ENCODE measurements at regions not wholly inside any gene's neighbourhood (a gene's known extent, or its start where the extent isn't known, plus 50 kb on each side); places are given as distances from the start of the nearest gene placed in this dataset.
"Not testable (repeated sequence)": the region's sequence is repeated elsewhere in the genome, so short reads cannot be mapped to it uniquely, and the experiment has no call there.

DNA sequence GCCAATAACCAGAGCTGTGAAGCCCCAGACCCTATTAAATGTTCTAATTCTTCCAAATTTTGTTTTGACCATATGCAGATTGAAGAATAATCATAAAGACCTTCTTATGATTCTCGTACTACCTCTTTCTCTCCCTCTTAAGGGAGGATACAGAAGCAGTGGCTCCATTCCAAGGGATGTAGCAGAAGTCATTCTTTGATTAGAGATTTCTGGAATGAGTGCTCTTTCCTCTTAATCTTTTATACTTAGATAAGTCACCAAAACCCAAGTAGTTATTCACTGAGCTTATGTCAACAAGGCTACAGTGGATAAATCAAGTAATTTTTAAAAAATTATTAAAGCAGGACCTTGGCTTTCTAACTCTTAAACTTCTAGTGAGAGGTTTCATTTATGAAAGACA is 266.0 kb upstream of the STXBP5 start:
- POLR2A ChIA-PET, result no interaction called here
- Histone ChIP-seq H3K4me3 (ENCODE audit: low read length) (no peak overlapping the region), H3K4me1 (ENCODE audit: control insufficient read depth in 2 of 2, insufficient read depth in 2 of 2, low read length in 2 of 2) (no peaks in the 10 kb centered on the region), H3K9me3 (ENCODE audit: control insufficient read depth in 2 of 3, low read length in 3 of 3) (no peaks in the 10 kb centered on the region), H3K27me3 (ENCODE audit: control insufficient read depth in 2 of 2, insufficient read depth in 2 of 2, low read length in 2 of 2) (no peaks in the 10 kb centered on the region), H3K36me3 (ENCODE audit: control insufficient read depth in 2 of 3, insufficient read depth in 3 of 3, low read length in 3 of 3) (no peaks in the 10 kb centered on the region), H3K27ac (ENCODE audit: low read depth, low read length) (no peak overlapping the region)
- CTCF ChIA-PET, result interaction anchor here (0.6 kb wide), 1 partner anchor 75 kb away, joined by 4 read pairs; no protein-coding TSS in a partner anchor
- Mint-ChIP-seq H3K27ac (no peak overlapping the region), H3K27me3 (no peaks in the 10 kb centered on the region), H3K9me3 (peaks cover 0 to 19% (median 8%) of the 10 kb centered on the region in 11 donors), H3K36me3 (peaks cover 0 to 13% (median 5%) of the 10 kb centered on the region in 5 donors), H3K4me1 (peaks cover 0 to 4% (median 0%) of the 10 kb centered on the region in 7 donors), H3K4me3 (no peak overlapping the region)
- DNase-seq, result no peak
- intact Hi-C loops (cut with micrococcal nuclease), result no loop called here
- no peak for ATAC-seq

DNA sequence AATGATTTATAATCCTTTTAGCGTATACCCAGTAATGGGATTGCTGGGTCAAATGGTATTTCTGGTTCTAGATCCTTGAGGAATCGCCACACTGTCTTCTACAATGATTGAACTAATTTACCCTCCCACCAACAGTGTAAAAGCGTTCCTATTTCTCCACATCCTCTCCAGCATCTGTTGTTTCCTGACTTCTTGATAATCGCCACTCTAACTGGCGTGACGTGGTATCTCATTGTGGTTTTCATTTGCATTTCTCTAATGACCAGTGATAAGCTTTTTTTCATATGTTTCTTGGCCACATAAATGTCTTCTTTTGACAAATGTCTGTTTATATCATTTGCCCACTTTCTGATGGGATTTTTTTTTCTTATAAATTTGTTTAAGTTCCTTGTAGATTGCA is 264.8 kb upstream of the STXBP5 start:
- H3K27ac ChIP-seq (ENCODE audit: low read depth, low read length); H3K27ac Mint-ChIP-seq; POLR2A ChIA-PET; ATAC-seq; H3K27me3 Mint-ChIP-seq; H3K36me3 ChIP-seq (ENCODE audit: control insufficient read depth in 2 of 3, insufficient read depth in 3 of 3, low read length in 3 of 3); DNase-seq; H3K4me1 Mint-ChIP-seq; H3K4me3 ChIP-seq (ENCODE audit: low read length); intact Hi-C loops (cut with micrococcal nuclease); H3K4me1 ChIP-seq (ENCODE audit: control insufficient read depth in 2 of 2, insufficient read depth in 2 of 2, low read length in 2 of 2); H3K27me3 ChIP-seq (ENCODE audit: control insufficient read depth in 2 of 2, insufficient read depth in 2 of 2, low read length in 2 of 2); H3K4me3 Mint-ChIP-seq; H3K9me3 ChIP-seq (ENCODE audit: control insufficient read depth in 2 of 3, low read length in 3 of 3); CTCF ChIA-PET: not testable (repeated sequence)
- H3K9me3 Mint-ChIP-seq, result peaks cover 0 to 22% (median 10%) of the 10 kb centered on the region in 11 donors
- H3K36me3 Mint-ChIP-seq, result peaks cover 0 to 11% (median 5%) of the 10 kb centered on the region in 5 donors

DNA sequence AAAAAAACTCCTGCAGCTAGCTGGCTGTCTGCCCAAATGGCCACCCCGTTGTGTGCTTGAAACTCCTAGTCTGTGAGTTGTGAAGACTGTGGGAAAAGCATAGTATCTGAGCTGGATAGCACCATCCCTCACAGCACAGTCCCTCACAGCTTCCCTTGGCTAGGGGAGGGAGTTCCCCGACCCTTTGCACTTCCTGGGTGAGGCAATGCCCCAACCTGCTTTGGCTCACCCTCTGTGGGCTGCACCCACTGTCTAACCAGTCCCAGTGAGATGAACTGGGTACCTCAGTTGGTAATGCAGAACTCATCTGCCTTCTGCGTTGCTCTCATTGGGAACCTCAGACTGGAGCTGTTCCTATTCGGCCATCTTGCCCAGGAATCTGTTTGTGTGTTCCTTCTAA is 260.6 kb upstream of the STXBP5 start:
- Histone ChIP-seq H3K4me3 (ENCODE audit: low read length) (no peak overlapping the region), H3K9me3 (ENCODE audit: control insufficient read depth in 2 of 3, low read length in 3 of 3) (no peaks in the 10 kb centered on the region), H3K27me3 (ENCODE audit: control insufficient read depth in 2 of 2, insufficient read depth in 2 of 2, low read length in 2 of 2) (no peaks in the 10 kb centered on the region), H3K4me1 (ENCODE audit: control insufficient read depth in 2 of 2, insufficient read depth in 2 of 2, low read length in 2 of 2) (no peaks in the 10 kb centered on the region), H3K36me3 (ENCODE audit: control insufficient read depth in 2 of 3, insufficient read depth in 3 of 3, low read length in 3 of 3) (no peaks in the 10 kb centered on the region), H3K27ac (ENCODE audit: low read depth, low read length) (no peak overlapping the region)
- ATAC-seq (no peak), DNase-seq (no peak)
- H3K9me3 Mint-ChIP-seq, result peaks cover 0 to 24% (median 14%) of the 10 kb centered on the region in 11 donors
- no peak overlapping the region for H3K27ac Mint-ChIP-seq
- POLR2A ChIA-PET, result no interaction called here
- peaks cover 4 to 12% (median 5%) of the 10 kb centered on the region in 5 donors for H3K36me3 Mint-ChIP-seq
- CTCF ChIA-PET, result no interaction called here
- H3K4me1 Mint-ChIP-seq, result peaks cover 0 to 5% (median 0%) of the 10 kb centered on the region in 7 donors
- H3K27me3 Mint-ChIP-seq, result no peaks in the 10 kb centered on the region
- intact Hi-C loops (cut with micrococcal nuclease), result no loop called here
- no peak overlapping the region for H3K4me3 Mint-ChIP-seq

DNA sequence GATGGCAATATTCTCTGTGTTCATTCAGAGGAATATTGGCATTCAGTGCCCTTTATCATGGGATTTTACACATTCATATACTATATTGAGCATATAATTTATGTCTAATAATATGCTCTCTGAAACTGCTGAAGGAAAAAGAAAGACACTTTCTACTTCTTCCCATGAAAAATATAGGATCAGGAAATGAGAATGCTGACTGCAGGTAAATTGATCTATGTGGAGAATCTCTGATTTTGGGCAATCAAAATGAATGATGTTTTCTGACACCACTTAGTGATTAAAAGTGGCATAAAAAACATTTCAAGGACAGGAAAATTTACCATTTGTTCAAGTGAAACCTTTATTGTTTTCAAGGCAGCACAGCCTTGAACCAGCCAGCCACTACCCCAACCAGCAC is 260.1 kb upstream of the STXBP5 start:
- POLR2A ChIA-PET, result no interaction called here
- ATAC-seq (no peak), DNase-seq (no peak)
- intact Hi-C loops (cut with micrococcal nuclease), result no loop called here
- no peak overlapping the region for H3K4me3 Mint-ChIP-seq
- Histone ChIP-seq H3K9me3 (ENCODE audit: control insufficient read depth in 2 of 3, low read length in 3 of 3) (no peaks in the 10 kb centered on the region), H3K27ac (ENCODE audit: low read depth, low read length) (no peak overlapping the region), H3K4me3 (ENCODE audit: low read length) (no peak overlapping the region), H3K27me3 (ENCODE audit: control insufficient read depth in 2 of 2, insufficient read depth in 2 of 2, low read length in 2 of 2) (no peaks in the 10 kb centered on the region), H3K4me1 (ENCODE audit: control insufficient read depth in 2 of 2, insufficient read depth in 2 of 2, low read length in 2 of 2) (no peaks in the 10 kb centered on the region), H3K36me3 (ENCODE audit: control insufficient read depth in 2 of 3, insufficient read depth in 3 of 3, low read length in 3 of 3) (no peaks in the 10 kb centered on the region)
- H3K4me1 Mint-ChIP-seq, result peaks cover 0 to 5% (median 2%) of the 10 kb centered on the region in 7 donors
- H3K27me3 Mint-ChIP-seq, result no peaks in the 10 kb centered on the region
- no peak overlapping the region for H3K27ac Mint-ChIP-seq
- peaks cover 4 to 12% (median 5%) of the 10 kb centered on the region in 5 donors for H3K36me3 Mint-ChIP-seq
- CTCF ChIA-PET, result no interaction called here
- peaks cover 0 to 26% (median 14%) of the 10 kb centered on the region in 11 donors for H3K9me3 Mint-ChIP-seq

DNA sequence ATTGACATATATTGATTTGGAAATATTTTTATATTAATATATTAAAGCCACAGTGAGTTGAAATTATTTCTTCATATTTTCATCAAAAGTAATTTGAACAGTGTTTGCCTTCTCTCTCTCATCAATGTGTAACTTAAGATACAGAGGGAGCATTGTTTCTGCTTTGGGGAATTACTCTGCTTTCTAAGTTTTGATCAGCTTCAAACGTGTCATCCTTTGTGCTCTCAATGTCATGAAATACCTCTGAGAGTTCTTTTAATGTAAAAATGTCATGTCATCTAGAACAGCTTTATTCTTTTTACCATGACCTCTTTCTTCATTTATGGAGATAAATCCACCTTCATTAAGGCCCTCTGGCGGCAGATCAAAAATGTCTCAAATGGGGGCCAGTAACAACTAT is 259.4 kb upstream of the STXBP5 start:
- intact Hi-C loops (cut with micrococcal nuclease), result no loop called here
- no peak for DNase-seq
- Mint-ChIP-seq H3K4me3 (no peak overlapping the region), H3K4me1 (peaks cover 0 to 9% (median 6%) of the 10 kb centered on the region in 7 donors), H3K27ac (no peak overlapping the region), H3K27me3 (no peaks in the 10 kb centered on the region), H3K36me3 (peaks cover 4 to 12% (median 5%) of the 10 kb centered on the region in 5 donors), H3K9me3 (peaks cover 0 to 27% (median 14%) of the 10 kb centered on the region in 11 donors)
- POLR2A ChIA-PET, result no interaction called here
- H3K27me3 ChIP-seq (ENCODE audit: control insufficient read depth in 2 of 2, insufficient read depth in 2 of 2, low read length in 2 of 2), result no peaks in the 10 kb centered on the region
- H3K4me1 ChIP-seq (ENCODE audit: control insufficient read depth in 2 of 2, insufficient read depth in 2 of 2, low read length in 2 of 2), result no peaks in the 10 kb centered on the region
- ATAC-seq, result no peak
- H3K9me3 ChIP-seq (ENCODE audit: control insufficient read depth in 2 of 3, low read length in 3 of 3), result no peaks in the 10 kb centered on the region
- no peak overlapping the region for H3K27ac ChIP-seq (ENCODE audit: low read depth, low read length)
- CTCF ChIA-PET, result no interaction called here
- no peaks in the 10 kb centered on the region for H3K36me3 ChIP-seq (ENCODE audit: control insufficient read depth in 2 of 3, insufficient read depth in 3 of 3, low read length in 3 of 3)
- no peak overlapping the region for H3K4me3 ChIP-seq (ENCODE audit: low read length)

DNA sequence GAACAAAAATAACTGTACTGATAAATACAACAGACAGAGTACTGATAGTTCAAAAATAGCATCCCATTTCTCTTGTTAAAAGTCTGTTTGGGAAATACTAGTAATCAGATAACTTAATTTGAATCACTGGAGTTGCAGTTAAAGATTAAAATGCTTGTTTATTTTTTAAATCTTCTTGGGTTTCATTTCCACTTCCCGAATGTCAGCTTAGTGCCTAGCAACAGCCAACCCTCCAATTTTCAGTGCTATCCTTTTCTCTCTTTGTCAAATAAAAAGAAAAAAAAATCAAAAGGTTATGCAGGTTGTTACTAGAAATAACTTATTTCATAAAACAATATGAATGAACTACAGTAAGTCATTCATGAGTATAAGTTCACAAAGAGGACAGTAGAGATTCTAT is 257.7 kb upstream of the STXBP5 start:
- ChIA-PET CTCF (no interaction called here), POLR2A (no interaction called here)
- H3K27ac Mint-ChIP-seq, result no peak overlapping the region
- ATAC-seq (no peak), DNase-seq (no peak)
- no peak overlapping the region for H3K4me3 ChIP-seq (ENCODE audit: low read length)
- H3K4me3 Mint-ChIP-seq, result no peak overlapping the region
- H3K9me3 ChIP-seq (ENCODE audit: control insufficient read depth in 2 of 3, low read length in 3 of 3), result no peaks in the 10 kb centered on the region
- intact Hi-C loops (cut with micrococcal nuclease), result no loop called here
- H3K36me3 Mint-ChIP-seq, result peaks cover 0 to 12% (median 4%) of the 10 kb centered on the region in 5 donors
- peaks cover 0 to 22% (median 14%) of the 10 kb centered on the region in 11 donors for H3K9me3 Mint-ChIP-seq
- peaks cover 5 to 23% (median 18%) of the 10 kb centered on the region in 7 donors for H3K4me1 Mint-ChIP-seq
- no peaks in the 10 kb centered on the region for H3K27me3 Mint-ChIP-seq
- H3K36me3 ChIP-seq (ENCODE audit: control insufficient read depth in 2 of 3, insufficient read depth in 3 of 3, low read length in 3 of 3), result no peaks in the 10 kb centered on the region
- H3K4me1 ChIP-seq (ENCODE audit: control insufficient read depth in 2 of 2, insufficient read depth in 2 of 2, low read length in 2 of 2), result no peaks in the 10 kb centered on the region
- H3K27ac ChIP-seq (ENCODE audit: low read depth, low read length), result no peak overlapping the region
- no peaks in the 10 kb centered on the region for H3K27me3 ChIP-seq (ENCODE audit: control insufficient read depth in 2 of 2, insufficient read depth in 2 of 2, low read length in 2 of 2)

DNA sequence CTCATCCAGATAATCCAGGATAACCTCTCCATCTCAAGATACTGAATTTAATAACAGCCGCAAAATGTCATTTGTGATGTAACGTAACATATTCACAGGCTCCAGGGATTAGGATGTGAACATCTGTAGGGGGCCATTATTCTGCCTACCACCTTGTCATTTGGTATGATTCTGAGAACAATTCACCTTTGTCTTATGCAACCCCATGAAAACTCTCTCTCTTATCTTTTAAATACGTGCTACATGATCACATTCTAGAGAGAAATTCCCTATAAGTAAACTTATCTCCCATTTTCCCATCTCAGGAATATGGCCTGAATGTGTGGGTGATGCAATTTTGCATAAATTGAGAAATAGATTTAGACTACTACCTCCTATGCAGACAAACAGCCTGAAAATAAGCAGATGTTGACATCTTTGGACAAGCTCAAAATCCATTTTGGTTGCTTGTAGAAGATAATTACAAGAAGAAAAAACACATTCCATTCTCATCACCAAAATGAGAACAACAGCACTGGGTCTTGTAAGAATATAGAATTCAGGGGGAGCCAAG is 255.4 kb upstream of the STXBP5 start:
- peaks cover 5 to 19% (median 16%) of the 10 kb centered on the region in 7 donors for H3K4me1 Mint-ChIP-seq
- intact Hi-C loops (cut with micrococcal nuclease), result no loop called here
- peaks cover 0 to 4% (median 0%) of the 10 kb centered on the region in 5 donors for H3K36me3 Mint-ChIP-seq
- no peaks in the 10 kb centered on the region for H3K4me1 ChIP-seq (ENCODE audit: control insufficient read depth in 2 of 2, insufficient read depth in 2 of 2, low read length in 2 of 2)
- no peak for DNase-seq
- no peaks in the 10 kb centered on the region for H3K27me3 Mint-ChIP-seq
- no peak for ATAC-seq
- no peak overlapping the region for H3K27ac Mint-ChIP-seq
- H3K9me3 ChIP-seq (ENCODE audit: control insufficient read depth in 2 of 3, low read length in 3 of 3), result no peaks in the 10 kb centered on the region
- H3K4me3 ChIP-seq (ENCODE audit: low read length), result no peak overlapping the region
- no peak overlapping the region for H3K27ac ChIP-seq (ENCODE audit: low read depth, low read length)
- peaks cover 0 to 11% (median 4%) of the 10 kb centered on the region in 11 donors for H3K9me3 Mint-ChIP-seq
- H3K27me3 ChIP-seq (ENCODE audit: control insufficient read depth in 2 of 2, insufficient read depth in 2 of 2, low read length in 2 of 2), result no peaks in the 10 kb centered on the region
- POLR2A ChIA-PET, result no interaction called here
- H3K36me3 ChIP-seq (ENCODE audit: control insufficient read depth in 2 of 3, insufficient read depth in 3 of 3, low read length in 3 of 3), result no peaks in the 10 kb centered on the region
- CTCF ChIA-PET, result no interaction called here
- H3K4me3 Mint-ChIP-seq, result no peak overlapping the region
